22Rv1 (cell line): ENCODE measurements at regions not wholly inside any gene's neighbourhood (a gene's known extent, or its start where the extent isn't known, plus 50 kb on each side); places are given as distances from the start of the nearest gene placed in this dataset.

ENCODE experiments used
- CTCF ChIP-seq: fragments of 450-650 bp; IDR thresholded peaks from 2 replicates; pipeline ENCODE4 v1.5.1; 2017; ENCODE audit warnings: mild to moderate bottlenecking
- ZFX ChIP-seq: fragments of 450-650 bp; IDR thresholded peaks from 2 replicates; pipeline ENCODE4 v1.6.1; 2017; ENCODE audit warnings: antibody characterized with exemption, borderline replicate concordance

- no peak for TF ChIP-seq CTCF
- no peak for TF ChIP-seq ZFX
These were observed 476.4 kb upstream of the AGTR1 start for GRCh38 chr3:148221303-148221702.
